H9 (cell line): ENCODE measurements at regions not wholly inside any gene's neighbourhood (a gene's known extent, or its start where the extent isn't known, plus 50 kb on each side); places are given as distances from the start of the nearest gene placed in this dataset.

ENCODE experiments used
- DNase-seq: peaks from one replicate; pipeline ENCODE4 v3.0.0-alpha.2; 2017
- H2AFZ ChIP-seq: one replicate; pipeline ENCODE4 v1.6.1; 2013; ENCODE audit warnings: mild to moderate bottlenecking, low read length, control low read depth, moderate library complexity
- H2AK5ac ChIP-seq: 2 replicates; pipeline ENCODE4 v1.6.1; 2013; ENCODE audit warnings: low read length, control low read depth, mixed read lengths; ENCODE audit not compliant: insufficient read length
- H2BK120ac ChIP-seq: one replicate; pipeline ENCODE4 v1.6.1; 2013; ENCODE audit warnings: low read depth, mild to moderate bottlenecking, low read length, control low read depth, inconsistent platforms; ENCODE audit not compliant: poor library complexity, severe bottlenecking
- H2BK12ac ChIP-seq: 2 replicates; pipeline ENCODE4 v1.6.1; 2013; ENCODE audit warnings: low read length, control low read depth, mixed read lengths, low read depth; ENCODE audit not compliant: insufficient read length
- H2BK15ac ChIP-seq: 2 replicates; pipeline ENCODE4 v1.6.1; 2013; ENCODE audit warnings: low read depth, low read length, control low read depth
- H2BK20ac ChIP-seq: one replicate; pipeline ENCODE4 v1.6.1; 2013; ENCODE audit warnings: low read depth, mild to moderate bottlenecking, low read length, control low read depth, inconsistent platforms; ENCODE audit not compliant: poor library complexity, severe bottlenecking
- H2BK5ac ChIP-seq: 2 replicates; pipeline ENCODE4 v1.6.1; 2013; ENCODE audit warnings: low read length, control low read depth, mixed read lengths; ENCODE audit not compliant: insufficient read length
- H3K14ac ChIP-seq: 2 replicates; pipeline ENCODE4 v1.6.1; 2013; ENCODE audit warnings: low read length, control low read depth; ENCODE audit not compliant: insufficient read depth
- H3K18ac ChIP-seq: 2 replicates; pipeline ENCODE4 v1.6.1; 2013; ENCODE audit warnings: low read depth, mild to moderate bottlenecking, mixed read lengths, low read length, control low read depth; ENCODE audit not compliant: insufficient read length
- H3K23ac ChIP-seq: 2 replicates; pipeline ENCODE4 v1.6.1; 2013; ENCODE audit warnings: low read length, control low read depth, mixed read lengths, low read depth; ENCODE audit not compliant: insufficient read length
- H3K23me2 ChIP-seq: 2 replicates; pipeline ENCODE4 v1.6.1; 2013; ENCODE audit warnings: low read depth, mild to moderate bottlenecking, mixed read lengths, low read length, control low read depth; ENCODE audit not compliant: insufficient read length, poor library complexity, severe bottlenecking
- H3K27ac ChIP-seq: 2 replicates; pipeline ENCODE4 v1.5.1; 2013; ENCODE audit warnings: low read length, control low read depth, mixed read lengths, low read depth; ENCODE audit not compliant: insufficient read length
- H3K27me3 ChIP-seq: 2 replicates; pipeline ENCODE4 v1.6.1; 2013; ENCODE audit warnings: low read length, control low read depth, inconsistent platforms; ENCODE audit not compliant: insufficient read depth
- H3K4ac ChIP-seq: 2 replicates; pipeline ENCODE4 v1.6.1; 2013; ENCODE audit warnings: low read depth, mild to moderate bottlenecking, control low read depth, inconsistent platforms, low read length, moderate library complexity
- H3K4me1 ChIP-seq: 2 replicates; pipeline ENCODE4 v1.6.1; 2013; ENCODE audit warnings: low read length, control low read depth, inconsistent platforms; ENCODE audit not compliant: insufficient read depth
- H3K4me2 ChIP-seq: 2 replicates; pipeline ENCODE4 v1.6.1; 2013; ENCODE audit warnings: low read length, control low read depth, mixed read lengths; ENCODE audit not compliant: insufficient read length, insufficient read depth
- H3K56ac ChIP-seq: 2 replicates; pipeline ENCODE4 v1.6.1; 2013; ENCODE audit warnings: low read depth, mild to moderate bottlenecking, mixed read lengths, low read length, control low read depth; ENCODE audit not compliant: insufficient read length
- H3K79me1 ChIP-seq: 2 replicates; pipeline ENCODE4 v1.6.1; 2013; ENCODE audit warnings: low read depth, mild to moderate bottlenecking, moderate library complexity, low read length, control low read depth, inconsistent platforms; ENCODE audit not compliant: insufficient read depth, poor library complexity, severe bottlenecking
- H3K79me2 ChIP-seq: 2 replicates; pipeline ENCODE4 v1.6.1; 2013; ENCODE audit warnings: low read length, control low read depth, inconsistent platforms; ENCODE audit not compliant: insufficient read depth
- H3K9ac ChIP-seq: 2 replicates; pipeline ENCODE4 v1.6.1; 2013; ENCODE audit warnings: low read length, control low read depth, mixed read lengths; ENCODE audit not compliant: insufficient read length; ENCODE audit errors: extremely low read depth
- H3K9me3 ChIP-seq: one replicate; pipeline ENCODE4 v1.6.1; 2013; ENCODE audit warnings: low read depth, low read length, inconsistent platforms; ENCODE audit not compliant: control insufficient read depth
- H3T11ph ChIP-seq: one replicate; pipeline ENCODE4 v1.6.1; 2013; ENCODE audit warnings: mild to moderate bottlenecking, low read length, control low read depth, inconsistent platforms
- H4K20me1 ChIP-seq: one replicate; pipeline ENCODE4 v1.6.1; 2013; ENCODE audit not compliant: control insufficient read depth, insufficient read length, insufficient read depth
- H4K5ac ChIP-seq: 2 replicates; pipeline ENCODE4 v1.6.1; 2013; ENCODE audit warnings: low read depth, mild to moderate bottlenecking, mixed read lengths, low read length, control low read depth; ENCODE audit not compliant: insufficient read length
- H4K8ac ChIP-seq: replicated peaks from 2 replicates; pipeline ENCODE4 v1.6.1; 2013; ENCODE audit warnings: low read length, control low read depth, mixed read lengths, low read depth; ENCODE audit not compliant: insufficient read length
- H4K91ac ChIP-seq: 2 replicates; pipeline ENCODE4 v1.6.1; 2013; ENCODE audit warnings: low read depth, mild to moderate bottlenecking, moderate library complexity, mixed read lengths, low read length, control low read depth; ENCODE audit not compliant: insufficient read length
- H3K27ac Mint-ChIP-seq, 3 experiments: 2 replicates in 2 of 3; 3 replicates in 1 of 3; pipeline ENCODE4 v1.8.0; 2020 to 2021; ENCODE audit warnings: mixed read lengths in 3 of 3, mild to moderate bottlenecking in 1 of 3, moderate library complexity in 1 of 3
- H3K27me3 Mint-ChIP-seq: 2 replicates; pipeline ENCODE4 v1.8.0; 2021; ENCODE audit warnings: low read depth, mild to moderate bottlenecking, moderate library complexity, mixed read lengths
- H3K36me3 Mint-ChIP-seq, 3 experiments: 2 replicates in 2 of 3; 3 replicates in 1 of 3; pipeline ENCODE4 v1.8.0; 2020 to 2021; ENCODE audit warnings: low read depth in 3 of 3, mixed read lengths in 3 of 3; ENCODE audit not compliant: insufficient read depth in 1 of 3
- H3K4me1 Mint-ChIP-seq, 2 experiments: 2 replicates each; pipeline ENCODE4 v1.8.0; 2020; ENCODE audit warnings: mixed read lengths in 2 of 2
- H3K4me3 Mint-ChIP-seq, 2 experiments: 2 replicates in 1 of 2; 3 replicates in 1 of 2; pipeline ENCODE4 v1.8.0; 2020 to 2021; ENCODE audit warnings: mild to moderate bottlenecking in 2 of 2, mixed read lengths in 2 of 2, moderate library complexity in 1 of 2
- H3K9me3 Mint-ChIP-seq, 2 experiments: 2 replicates in 1 of 2; 3 replicates in 1 of 2; pipeline ENCODE4 v1.8.0; 2020; ENCODE audit warnings: mild to moderate bottlenecking in 2 of 2, mixed read lengths in 2 of 2, moderate library complexity in 1 of 2
- WGBS: extraction: QIAGEN DNeasy Blood & Tissue Kit; methylation state at CpG from one replicate; pipeline ENCODE4 v1.1.7; 2013; ENCODE audit warnings: missing lambda C conversion rate, low lambda C conversion rate, mixed read lengths; ENCODE audit not compliant: insufficient read length; ENCODE audit errors: extremely low coverage; 5-methylcytosine and 5-hydroxymethylcytosine counted together
- TF ChIP-seq, protein P1 (sequence below): fragments of 200-600 bp; sonication (generic); conservative IDR thresholded peaks from 3 replicates; pipeline ENCODE4 v1.8.0; 2021; ENCODE audit warnings: antibody characterized with exemption, mild to moderate bottlenecking

DNA sequence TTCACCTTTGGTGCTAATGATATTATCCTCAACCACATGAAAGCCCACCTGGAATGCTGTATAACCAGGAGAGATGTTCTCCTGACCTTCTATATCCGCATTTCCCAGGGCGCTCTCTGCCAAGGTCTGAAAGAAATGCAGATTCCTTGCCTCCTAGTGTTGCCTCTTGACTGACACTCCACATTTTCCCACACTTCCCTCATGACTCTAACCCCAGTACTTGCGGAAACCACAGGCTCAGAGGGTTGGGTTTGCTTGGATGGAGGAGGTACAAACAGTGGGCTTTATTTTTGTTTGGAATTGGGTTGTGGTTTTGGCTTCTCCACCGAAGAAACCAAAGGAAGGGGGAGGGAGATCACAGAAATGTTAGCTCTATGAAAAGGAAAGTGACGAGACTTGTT, 222.9 kb upstream of the CELF2 start:
- H3K4me3 Mint-ChIP-seq, result no peak overlapping the region
- no peak overlapping the region for H3K4me2 ChIP-seq
- H3K27ac Mint-ChIP-seq, result peak overlapping the region in 1 of 3 experiments; percentile 58; a peak in 1 of 7 replicates
- H3K9me3 ChIP-seq, result no peaks in the 10 kb centered on the region
- no peak overlapping the region for H3K27ac ChIP-seq
- no peak overlapping the region for H4K5ac ChIP-seq
- no peak for DNase-seq
- TF ChIP-seq, protein P1, sequence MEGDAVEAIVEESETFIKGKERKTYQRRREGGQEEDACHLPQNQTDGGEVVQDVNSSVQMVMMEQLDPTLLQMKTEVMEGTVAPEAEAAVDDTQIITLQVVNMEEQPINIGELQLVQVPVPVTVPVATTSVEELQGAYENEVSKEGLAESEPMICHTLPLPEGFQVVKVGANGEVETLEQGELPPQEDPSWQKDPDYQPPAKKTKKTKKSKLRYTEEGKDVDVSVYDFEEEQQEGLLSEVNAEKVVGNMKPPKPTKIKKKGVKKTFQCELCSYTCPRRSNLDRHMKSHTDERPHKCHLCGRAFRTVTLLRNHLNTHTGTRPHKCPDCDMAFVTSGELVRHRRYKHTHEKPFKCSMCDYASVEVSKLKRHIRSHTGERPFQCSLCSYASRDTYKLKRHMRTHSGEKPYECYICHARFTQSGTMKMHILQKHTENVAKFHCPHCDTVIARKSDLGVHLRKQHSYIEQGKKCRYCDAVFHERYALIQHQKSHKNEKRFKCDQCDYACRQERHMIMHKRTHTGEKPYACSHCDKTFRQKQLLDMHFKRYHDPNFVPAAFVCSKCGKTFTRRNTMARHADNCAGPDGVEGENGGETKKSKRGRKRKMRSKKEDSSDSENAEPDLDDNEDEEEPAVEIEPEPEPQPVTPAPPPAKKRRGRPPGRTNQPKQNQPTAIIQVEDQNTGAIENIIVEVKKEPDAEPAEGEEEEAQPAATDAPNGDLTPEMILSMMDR, result no peak
- no peaks in the 10 kb centered on the region for H3K79me1 ChIP-seq
- no peak overlapping the region for H4K91ac ChIP-seq
- H2BK5ac ChIP-seq, result peak overlapping the region; percentile 51
- no peak overlapping the region for H2BK15ac ChIP-seq
- H3T11ph ChIP-seq, result no peak overlapping the region
- no peaks in the 10 kb centered on the region for H4K20me1 ChIP-seq
- peaks cover 0 to 3% of the 10 kb centered on the region in 2 experiments; a peak in 2 of 5 replicates for H3K9me3 Mint-ChIP-seq
- peak overlapping the region; percentile 23 for H2AFZ ChIP-seq
- H3K27me3 ChIP-seq, result no peaks in the 10 kb centered on the region
- peaks cover 13% of the 10 kb centered on the region for H3K4me1 ChIP-seq
- H3K14ac ChIP-seq, result no peak overlapping the region
- H3K23me2 ChIP-seq, result peaks cover 2% of the 10 kb centered on the region
- no peak overlapping the region for H4K8ac ChIP-seq
- no peak overlapping the region for H2BK120ac ChIP-seq
- no peaks in the 10 kb centered on the region for H3K79me2 ChIP-seq
- H3K18ac ChIP-seq, result no peak overlapping the region
- H3K36me3 Mint-ChIP-seq, result 0 out of 7 replicates have a peak, but pooled peaks cover 0 to 6% (median 0%) of the 10 kb centered on the region in 3 experiments
- peaks cover 1% of the 10 kb centered on the region; the same call in 1 of the 2 replicates for H3K27me3 Mint-ChIP-seq
- no CpG with 5 or more reads among the region's 5 CpGs for WGBS
- no peak overlapping the region for H3K4ac ChIP-seq
- H2BK20ac ChIP-seq, result no peak overlapping the region
- no peak overlapping the region for H3K56ac ChIP-seq
- H3K4me1 Mint-ChIP-seq, result peaks cover 62 to 64% of the 10 kb centered on the region in 2 experiments
- no peak overlapping the region for H2AK5ac ChIP-seq
- H3K23ac ChIP-seq, result no peak overlapping the region
- H3K9ac ChIP-seq, result no peak overlapping the region
- H2BK12ac ChIP-seq, result no peak overlapping the region
